NCI-H2196 treated with DMSO at 0.1 percent for 48 hours (cell line): ENCODE measurements at regions not wholly inside any gene's neighbourhood (a gene's known extent, or its start where the extent isn't known, plus 50 kb on each side); places are given as distances from the start of the nearest gene placed in this dataset.

Source experiments
- DNase-seq: peaks from one replicate; lab custom pipeline; 2025; ENCODE audit not compliant: unreplicated experiment; lab: John Stamatoyannopoulos, UW

DNA sequence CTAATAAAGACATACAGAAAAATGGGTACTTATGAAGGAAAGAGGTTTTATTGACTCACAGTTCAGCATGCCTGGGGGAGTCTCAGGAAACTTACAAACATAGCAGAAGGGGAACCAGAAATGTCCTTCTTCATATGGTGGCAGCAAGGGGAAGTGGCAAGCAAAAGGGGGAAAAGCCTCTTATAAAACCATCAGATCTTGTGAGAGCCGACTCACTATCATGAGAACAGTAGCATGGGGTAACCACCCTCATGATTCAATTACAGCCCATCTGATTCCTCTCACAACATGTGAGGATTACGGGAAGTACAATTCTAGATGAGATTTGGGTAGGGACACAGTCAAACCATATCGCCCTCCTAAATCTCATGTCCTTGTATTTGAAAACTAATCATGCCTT, 1305.4 kb upstream of the SORCS1 start:
- DNase-seq = no peak

DNA sequence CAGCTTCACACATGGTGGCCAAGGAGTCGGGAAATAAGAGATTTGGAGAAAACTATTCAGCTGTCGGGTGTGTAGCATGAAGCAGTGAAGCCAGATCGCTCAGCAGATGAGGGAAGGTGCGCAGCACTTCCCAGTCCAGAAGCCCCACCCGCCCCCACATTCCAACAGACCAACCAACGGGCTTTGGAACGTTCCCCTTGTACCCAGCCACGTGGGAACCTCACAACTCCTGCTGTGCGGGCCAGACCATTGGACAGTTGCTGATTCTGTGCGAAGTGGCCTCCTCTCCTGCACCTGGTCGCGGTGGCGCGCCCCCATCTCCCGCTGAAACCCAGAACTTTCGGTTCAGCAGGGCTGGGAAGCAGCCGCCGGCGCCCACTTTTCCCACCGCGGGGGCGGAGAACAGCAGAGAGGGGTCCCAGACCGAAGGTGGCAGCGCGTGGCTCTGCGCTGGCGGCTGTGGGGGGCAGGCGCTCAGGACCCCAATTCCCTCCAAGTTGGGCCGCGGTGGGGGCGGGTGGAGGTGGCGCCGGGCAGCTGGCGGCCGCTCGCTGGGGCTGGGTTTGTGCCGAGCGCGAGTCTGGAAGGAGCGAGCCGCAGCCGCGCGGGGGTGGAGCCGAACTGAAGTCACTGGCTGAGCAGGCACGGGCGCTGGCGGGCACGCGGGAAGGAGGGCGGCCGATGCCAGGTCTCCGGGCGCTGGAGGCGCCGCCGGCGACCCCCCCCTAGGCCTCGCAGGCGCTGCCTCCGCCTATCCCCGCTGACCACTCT, 1301.5 kb upstream of the SORCS1 start:
- DNase-seq = no peak

DNA sequence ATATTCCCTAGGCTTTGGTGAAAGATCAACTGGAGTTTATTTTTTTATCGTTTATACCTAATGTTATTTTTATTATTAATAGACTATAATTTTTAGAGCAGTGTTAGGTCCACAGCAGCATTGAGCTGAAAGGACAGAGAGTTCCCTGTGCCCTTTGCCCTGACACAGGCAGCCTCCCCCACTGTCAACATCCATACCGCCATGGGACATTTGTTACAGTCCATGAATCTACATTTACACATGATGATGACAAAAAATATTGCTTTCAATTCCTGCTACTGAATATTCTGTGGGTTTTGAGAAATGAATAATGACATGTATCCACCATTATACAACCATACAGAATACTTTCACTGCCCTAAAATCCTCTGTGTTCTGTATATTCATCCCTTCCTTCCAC, 1297.5 kb upstream of the SORCS1 start:
- no peak for DNase-seq

DNA sequence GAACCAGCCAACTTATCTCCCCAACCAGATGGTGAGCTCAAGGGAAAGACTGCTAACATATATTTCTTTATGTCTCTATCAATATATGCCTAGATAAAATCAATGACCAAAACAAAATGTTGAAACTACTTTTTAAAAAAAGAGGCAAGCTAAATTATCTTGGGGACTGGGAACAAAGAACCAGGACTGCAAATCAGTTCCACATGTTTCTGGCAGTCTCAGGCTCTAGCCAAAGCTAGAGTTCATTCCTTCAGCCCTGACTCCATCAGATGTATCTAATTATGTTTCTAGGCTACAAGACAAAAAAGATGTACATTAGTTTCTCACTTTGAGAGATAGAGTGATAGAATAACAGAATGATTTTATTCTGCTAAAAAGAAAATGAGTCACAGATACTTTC, 1290.3 kb upstream of the SORCS1 start:
- no peak for DNase-seq

DNA sequence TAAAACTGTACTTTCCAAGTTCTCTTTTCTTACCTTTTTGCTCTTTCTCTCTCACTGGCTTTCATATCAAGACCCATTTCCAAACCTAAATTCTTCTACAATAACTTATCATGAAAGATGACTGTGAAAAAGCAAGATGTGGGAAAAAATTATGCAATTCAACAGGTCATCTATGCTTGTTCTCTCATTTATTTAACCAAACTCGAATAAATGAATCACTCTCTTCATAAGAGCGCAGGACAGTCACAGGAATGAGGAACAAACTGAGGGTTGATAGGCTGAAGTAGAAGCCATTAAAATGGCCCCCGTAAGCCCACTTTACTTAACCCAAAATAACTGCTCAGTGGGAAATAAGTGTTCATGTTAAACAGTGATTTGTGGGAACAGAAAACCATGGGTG, 1289.7 kb upstream of the SORCS1 start:
- no peak for DNase-seq

DNA sequence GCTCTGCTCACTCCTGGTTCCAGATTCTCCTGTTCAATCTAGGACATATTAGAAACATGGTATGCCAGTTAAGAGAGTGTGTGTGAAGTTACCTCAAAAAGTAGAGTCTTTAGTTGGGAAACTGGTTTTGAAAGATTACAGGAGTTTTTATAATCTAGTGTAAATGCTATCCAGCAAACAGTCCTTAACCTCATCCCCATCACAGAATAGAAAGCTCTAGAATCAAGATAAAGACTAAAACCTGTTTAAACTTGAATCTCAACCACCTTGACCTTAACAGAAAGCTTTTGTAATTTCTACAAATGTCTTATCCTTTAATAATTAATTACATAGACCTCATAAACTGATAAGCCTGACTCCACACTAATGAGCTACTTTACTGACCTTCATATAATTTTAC, 1288.7 kb upstream of the SORCS1 start:
- no peak for DNase-seq

DNA sequence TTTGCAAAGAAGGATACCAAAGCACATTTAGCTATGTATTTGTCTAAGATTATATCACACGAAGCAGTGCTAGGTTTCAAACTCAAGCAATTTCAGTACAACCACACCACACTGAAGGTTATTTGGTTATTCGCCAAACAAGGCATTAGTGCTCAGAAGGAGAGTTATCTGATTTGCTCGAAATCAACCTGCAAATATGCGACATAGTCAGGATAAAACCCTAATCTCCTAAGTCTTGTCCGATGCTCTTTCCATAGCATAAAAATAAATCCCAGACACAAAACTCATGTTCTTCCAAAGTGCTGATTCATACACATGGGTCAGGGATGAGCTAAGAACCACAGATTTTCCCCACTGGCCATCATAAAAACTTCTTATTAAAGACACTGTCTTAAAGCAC, 1288.0 kb upstream of the SORCS1 start:
- no peak for DNase-seq

DNA sequence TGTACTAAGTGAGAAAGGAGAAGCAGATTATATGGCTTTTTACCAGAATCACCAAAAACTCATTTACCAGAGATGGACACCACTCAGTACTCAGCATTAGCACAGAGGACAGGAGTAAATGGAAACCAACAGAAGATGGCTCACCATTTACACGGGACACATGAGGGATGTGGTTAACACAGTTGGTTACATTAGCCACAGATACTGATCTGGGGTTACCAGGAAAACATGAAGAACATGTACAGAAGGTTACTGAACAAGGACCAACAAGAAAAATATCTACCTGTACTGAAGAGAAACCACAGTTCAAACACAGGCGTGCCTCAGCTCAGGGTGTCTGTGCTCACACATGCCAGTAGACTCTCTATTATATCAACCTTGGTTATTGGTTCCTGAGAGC, 1285.8 kb upstream of the SORCS1 start:
- no peak for DNase-seq

DNA sequence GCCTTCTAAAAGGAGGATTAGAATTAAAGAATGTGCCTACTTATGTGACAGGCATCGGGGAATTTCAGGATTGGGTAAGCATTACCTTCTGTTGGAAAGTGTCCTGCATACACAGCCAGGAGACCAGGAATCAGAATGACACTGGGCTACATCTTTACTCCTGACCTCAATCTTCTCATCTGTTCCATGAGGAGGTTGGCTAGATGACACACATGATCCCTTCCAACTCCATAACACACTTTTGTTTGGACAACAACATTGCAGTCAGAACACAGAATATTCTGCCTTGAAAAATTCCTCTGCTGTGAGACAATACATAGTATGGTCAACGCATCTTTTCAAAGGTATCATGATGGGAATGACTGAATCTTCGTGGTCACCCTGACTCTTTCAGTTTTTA, 1281.2 kb upstream of the SORCS1 start:
- no peak for DNase-seq

DNA sequence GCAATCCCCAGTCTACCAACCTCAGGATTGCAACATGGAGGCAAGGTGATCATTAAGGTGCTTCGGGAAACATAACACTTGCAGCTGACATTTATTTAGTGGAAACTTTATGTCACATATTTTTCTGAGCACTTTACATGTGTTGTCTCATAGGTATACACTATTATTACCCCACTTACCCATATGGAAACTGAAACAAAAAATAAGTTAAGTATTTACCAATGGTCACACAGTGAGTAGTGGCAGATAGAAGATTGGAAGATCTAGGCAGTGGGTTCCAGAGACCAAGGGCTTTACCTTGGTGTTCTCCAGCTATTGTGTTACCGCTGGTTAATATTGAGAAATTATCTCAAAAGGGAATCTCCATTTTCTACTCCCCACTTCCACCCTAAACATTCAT, 1279.1 kb upstream of the SORCS1 start:
- no peak for DNase-seq

DNA sequence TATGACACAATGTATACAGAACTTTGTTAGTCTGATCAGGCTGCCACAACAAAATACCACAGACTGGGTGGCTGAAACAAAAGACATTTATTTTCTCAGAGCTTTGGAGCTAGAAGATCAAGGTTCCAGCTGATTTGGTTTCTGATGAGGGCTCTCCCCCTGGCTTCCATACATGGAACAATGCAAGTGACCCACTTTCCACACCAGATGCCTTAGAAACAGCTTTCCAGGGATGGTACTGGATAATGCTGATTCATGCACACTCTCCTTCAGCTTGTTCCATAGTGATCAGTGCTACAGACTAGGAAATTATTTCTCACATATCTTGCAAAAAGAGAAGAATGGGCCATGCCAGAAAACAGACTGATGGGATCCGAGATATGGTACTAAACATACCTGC, 1274.9 kb upstream of the SORCS1 start:
- no peak for DNase-seq

DNA sequence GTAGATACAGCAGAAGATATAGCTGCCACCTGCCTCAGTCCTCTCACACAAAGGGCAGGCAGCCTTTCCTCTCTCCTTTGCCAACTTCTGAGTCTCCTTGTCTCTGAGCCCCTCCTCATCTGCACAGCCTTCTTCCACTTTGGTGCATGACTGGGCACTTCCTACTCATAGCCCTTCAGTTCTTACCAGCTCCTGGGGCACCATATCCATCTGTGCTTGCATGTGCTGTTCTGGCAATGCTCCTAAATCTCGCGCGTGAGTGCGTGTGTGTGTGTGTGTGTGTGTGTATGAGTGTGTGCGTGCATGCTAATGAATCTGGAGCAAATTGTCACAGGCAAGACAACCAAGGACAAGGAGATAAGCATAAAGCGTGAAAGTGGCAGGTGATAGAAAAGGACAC, 1271.6 kb upstream of the SORCS1 start:
- no peak for DNase-seq

DNA sequence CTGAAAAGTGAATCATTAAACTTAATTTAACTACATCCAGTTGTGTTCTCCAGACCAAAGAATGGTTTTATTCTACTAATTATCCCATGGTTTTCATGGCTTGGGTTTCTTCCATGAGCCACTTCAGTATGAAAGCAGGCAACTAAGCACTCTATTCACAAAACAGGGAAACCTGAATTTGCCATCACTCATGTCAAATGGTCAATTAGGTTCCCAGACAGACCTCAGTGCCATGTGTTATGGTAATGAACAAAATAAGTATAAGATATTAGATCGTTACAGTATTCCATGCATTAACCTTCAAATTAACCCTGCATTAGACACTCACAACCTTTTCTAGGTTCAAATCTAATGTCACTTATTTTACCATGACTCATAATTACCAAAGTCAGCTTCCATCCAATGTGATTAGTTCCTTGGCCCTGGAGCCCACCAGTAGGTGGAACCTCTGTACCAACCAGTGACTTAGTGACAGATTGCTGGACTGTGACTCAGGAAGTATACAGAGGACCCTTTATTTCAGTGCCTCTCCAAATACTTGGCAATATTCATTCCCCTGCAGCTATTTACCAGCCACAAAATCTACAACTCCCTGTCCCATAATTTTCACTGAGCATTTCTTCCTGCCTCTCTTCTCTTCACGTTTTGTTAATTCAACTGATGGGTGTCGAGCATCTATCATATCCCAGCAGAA, 1270.2 kb upstream of the SORCS1 start:
- no peak for DNase-seq

DNA sequence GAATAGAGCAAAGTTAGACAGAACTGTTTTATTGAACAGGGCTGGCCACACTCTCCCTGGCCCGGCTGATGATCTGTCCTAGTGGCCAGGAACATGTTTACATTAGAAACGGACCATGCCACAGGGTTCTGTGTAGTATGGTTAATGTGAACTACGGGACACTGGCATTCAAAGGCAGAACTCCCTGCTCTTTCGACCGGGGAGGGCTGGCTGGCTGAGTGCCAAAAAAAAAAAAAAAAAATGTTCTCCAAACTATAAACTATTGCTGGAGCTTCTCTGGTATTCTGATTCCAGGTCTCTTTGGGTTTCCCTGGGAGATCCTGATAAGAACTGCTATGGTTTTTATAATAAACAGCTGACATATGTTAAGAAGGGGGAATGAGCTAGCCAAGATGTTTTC, 1262.6 kb upstream of the SORCS1 start:
- no peak for DNase-seq

DNA sequence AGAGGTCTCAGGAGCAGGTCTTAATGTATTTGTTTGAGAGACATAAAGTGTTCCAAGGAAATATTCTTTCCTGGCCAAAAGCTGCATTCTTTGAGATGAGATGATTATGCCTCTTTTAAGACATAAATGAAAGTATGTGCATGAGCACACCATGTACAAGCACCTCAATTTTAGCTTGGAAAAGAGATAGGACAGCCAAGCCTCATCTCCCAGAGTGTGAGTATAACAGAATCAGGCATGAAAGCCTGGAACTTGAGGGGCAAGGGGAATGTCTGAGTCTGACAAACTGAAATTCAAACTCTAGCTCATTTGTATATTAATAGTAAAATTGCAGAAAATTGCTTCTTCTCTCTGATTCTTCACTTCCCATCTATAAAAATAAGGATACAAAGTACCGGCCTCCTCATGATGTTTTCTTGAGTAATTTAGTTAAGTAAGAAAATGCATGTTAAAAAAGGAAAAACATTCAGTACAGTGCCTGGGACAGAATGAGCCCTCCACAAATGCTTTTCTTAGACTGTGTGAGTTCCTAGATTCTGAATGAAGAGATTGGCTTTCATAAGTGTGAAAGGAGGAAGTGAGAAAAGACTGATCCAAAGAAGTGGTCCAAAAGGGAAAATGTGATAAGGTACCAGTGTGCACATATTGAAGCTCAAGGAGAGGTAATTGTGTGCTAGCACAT, 1260.9 kb upstream of the SORCS1 start:
- no peak for DNase-seq

DNA sequence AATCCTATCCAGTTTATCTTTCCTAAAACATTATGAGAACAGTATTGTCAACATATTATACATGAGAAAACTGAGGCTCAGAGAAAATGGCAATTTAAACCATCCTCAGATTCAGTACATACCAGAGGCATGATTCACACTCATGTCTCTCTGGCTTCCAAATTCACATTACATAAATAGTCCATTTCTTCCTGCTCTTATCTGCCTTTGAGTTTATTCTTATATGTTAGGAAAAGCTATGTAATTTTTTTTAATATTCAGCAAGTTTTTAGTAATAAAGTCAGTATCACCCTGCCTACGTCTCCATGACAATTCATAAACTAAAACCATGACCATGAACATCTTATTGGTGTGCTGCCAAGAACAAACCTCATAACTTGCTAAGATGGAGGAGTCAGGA, 1260.2 kb upstream of the SORCS1 start:
- no peak for DNase-seq

DNA sequence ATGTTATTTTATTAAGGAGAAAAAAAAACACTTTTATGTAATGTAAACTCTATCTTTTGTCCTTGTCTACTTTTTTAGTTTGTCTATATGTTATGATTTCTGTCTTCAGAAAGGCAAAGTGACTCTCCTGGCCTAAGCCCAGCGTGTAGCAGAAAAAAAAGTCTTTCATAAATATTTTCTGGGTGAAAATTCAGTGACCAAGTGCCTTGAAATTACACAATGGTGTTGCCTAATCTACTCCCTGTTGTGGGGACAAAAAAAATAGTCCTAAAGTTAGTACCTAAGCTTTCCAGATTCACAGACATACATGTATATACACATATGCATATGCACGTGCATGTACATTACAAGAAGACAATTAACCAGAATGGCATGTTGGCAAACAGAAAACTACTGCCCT, 1257.8 kb upstream of the SORCS1 start:
- DNase-seq = no peak

DNA sequence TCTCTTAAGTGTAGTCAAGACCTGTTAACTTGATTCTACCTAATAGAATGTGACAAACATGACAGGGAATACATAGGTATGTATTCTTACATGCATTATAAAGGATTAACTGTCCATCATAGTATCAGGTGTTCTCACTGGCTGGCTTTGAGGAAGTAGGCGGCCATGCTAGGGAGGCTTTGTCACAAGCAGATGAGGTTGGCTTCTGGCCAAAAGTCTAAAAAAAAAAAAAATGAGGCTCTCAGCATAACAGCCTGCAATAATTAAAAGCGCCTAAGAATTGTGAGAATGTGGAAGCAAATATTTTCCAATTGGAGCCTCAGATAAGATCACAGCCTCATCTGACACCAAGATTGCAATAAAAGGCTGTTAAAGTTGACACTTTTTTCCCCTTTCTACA, 1256.8 kb upstream of the SORCS1 start:
- DNase-seq = no peak

DNA sequence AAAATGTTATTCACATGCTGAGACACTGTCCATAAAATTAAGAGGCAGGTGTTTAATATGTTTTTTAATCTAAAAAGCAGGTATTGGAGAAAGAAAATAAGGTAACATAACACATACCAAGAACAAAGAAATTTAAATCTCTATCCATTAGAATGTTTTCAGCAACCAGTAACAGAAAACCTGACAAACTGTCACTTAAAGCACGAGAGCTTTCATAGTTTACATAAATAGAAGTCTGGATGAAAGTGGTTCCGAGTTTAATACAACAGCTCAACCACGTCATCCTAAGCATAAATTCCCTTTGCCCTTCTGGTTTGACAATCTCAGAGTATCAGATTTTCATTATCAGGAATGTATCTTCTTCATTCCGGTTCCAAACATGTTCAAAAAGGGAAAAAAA, 1249.4 kb upstream of the SORCS1 start:
- DNase-seq = no peak

DNA sequence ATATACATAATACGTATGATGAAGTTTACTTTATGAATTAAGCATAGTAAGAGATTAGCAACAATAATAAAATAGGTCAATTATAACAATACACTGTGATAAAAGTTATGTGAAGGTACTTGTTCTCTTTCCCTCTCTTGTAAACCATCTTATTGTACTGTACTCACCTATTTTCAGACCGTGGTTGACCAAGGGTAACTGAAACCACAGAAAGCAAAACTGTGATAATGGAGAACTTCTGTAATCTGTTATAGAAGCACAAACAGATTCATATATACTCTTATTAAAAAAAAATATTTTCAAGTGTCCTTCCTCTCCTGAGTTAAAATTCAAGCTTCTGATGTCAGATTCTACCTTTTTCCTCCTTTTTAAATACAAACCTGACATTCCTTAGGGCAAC, 1247.8 kb upstream of the SORCS1 start:
- DNase-seq = no peak

DNA sequence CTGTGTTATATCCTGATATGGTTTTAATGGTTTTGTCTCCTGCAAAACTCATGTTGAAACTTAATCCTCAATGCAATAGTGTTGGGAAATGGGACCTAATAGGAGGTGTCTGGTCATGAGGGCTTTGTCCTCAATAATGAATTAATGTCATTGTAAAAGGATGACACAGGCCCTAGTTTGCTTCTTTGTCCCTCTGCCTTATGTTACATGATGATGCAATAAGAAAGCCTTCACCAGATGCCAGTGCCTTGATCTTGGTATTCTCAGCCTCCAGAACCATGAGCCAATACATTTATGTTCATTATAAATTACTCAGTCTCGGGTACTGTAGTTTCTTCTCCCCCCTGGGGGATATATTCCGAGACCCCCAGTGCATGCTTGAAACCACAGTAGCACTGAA, 1247.4 kb upstream of the SORCS1 start:
- DNase-seq = no peak

DNA sequence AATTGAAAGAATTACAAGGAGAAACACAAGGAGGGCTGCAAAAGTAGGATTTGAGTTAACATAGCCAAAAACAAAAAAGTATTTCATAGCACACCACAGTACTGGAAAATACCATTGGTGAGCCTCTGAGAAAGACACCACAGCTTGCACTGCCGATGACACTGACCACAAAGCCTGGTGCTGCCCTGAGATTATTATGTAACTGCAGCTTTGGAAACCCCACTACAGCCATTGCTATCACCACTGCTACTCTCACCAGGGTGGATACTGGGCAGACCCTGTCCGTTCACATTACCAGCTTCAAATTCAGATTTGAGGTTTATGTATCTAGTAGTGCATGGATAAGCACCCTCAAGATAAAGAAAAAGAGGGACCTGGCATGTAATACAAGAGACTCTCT, 1246.7 kb upstream of the SORCS1 start:
- DNase-seq = no peak
